A673 (cell line): ENCODE measurements at regions not wholly inside any gene's neighbourhood (a gene's known extent, or its start where the extent isn't known, plus 50 kb on each side); places are given as distances from the start of the nearest gene placed in this dataset.

Experiments
- BruUV-seq: library from RNA; stranded (reverse); fragments of 400-500 nt; replicated peaks from 2 replicates; lab custom pipeline; 2021; lab: Mats Ljungman, UMichigan
- CTCF ChIA-PET: fragments of 300-600 bp; sonication (Branson Sonifier 250); formaldehyde crosslinking; loops from one replicate; lab custom pipeline; 2022; ENCODE audit warnings: antibody characterized with exemption; lab: Charles Lee
- POLR2A ChIA-PET: fragments of 300-600 bp; sonication (Branson Sonifier 250); formaldehyde crosslinking; loops from one replicate; lab custom pipeline; 2022; ENCODE audit warnings: antibody characterized with exemption; ENCODE audit not compliant: low non-redundant PET; lab: Charles Lee
- DNase-seq: peaks from one replicate; pipeline ENCODE4 v3.0.0-alpha.2; 2015; ENCODE audit warnings: low spot score
- H3K27ac ChIP-seq: fragments of 200-600 bp; sonication (generic); 2 replicates; pipeline ENCODE4 v1.5.1; 2016; ENCODE audit warnings: mixed run types, low read depth, mild to moderate bottlenecking, mixed read lengths, antibody characterized with exemption, low read length; ENCODE audit not compliant: poor library complexity, severe bottlenecking
- H3K27me3 ChIP-seq: fragments of 200-600 bp; sonication (generic); replicated peaks from 2 replicates; pipeline ENCODE4 v1.6.1; 2017; ENCODE audit warnings: mixed run types, low read depth, mild to moderate bottlenecking, mixed read lengths, antibody characterized with exemption, low read length; ENCODE audit not compliant: insufficient read depth, poor library complexity
- H3K36me3 ChIP-seq: fragments of 200-600 bp; sonication (generic); 2 replicates; pipeline ENCODE4 v1.6.1; 2016; ENCODE audit warnings: mixed run types, mild to moderate bottlenecking, mixed read lengths, antibody characterized with exemption, low read length; ENCODE audit not compliant: insufficient read depth, poor library complexity, severe bottlenecking
- H3K4me1 ChIP-seq: fragments of 200-600 bp; sonication (generic); 2 replicates; pipeline ENCODE4 v1.6.1; 2017; ENCODE audit warnings: mixed run types, mild to moderate bottlenecking, mixed read lengths, antibody characterized with exemption, low read length; ENCODE audit not compliant: insufficient read depth, poor library complexity, severe bottlenecking
- H3K4me3 ChIP-seq: fragments of 200-600 bp; sonication (generic); 2 replicates; pipeline ENCODE4 v1.5.1; 2016; ENCODE audit warnings: low read depth, mixed run types, mild to moderate bottlenecking, mixed read lengths, low read length; ENCODE audit not compliant: poor library complexity, severe bottlenecking
- H3K9me3 ChIP-seq: fragments of 200-600 bp; sonication (generic); 2 replicates; pipeline ENCODE4 v1.6.1; 2016; ENCODE audit warnings: mixed run types, low read depth, mild to moderate bottlenecking, mixed read lengths, antibody characterized with exemption, low read length; ENCODE audit not compliant: poor library complexity, severe bottlenecking
- EZH2 ChIP-seq: fragments of 200-600 bp; sonication (generic); IDR thresholded peaks from 2 replicates; pipeline ENCODE4 v1.6.1; 2017; ENCODE audit warnings: borderline replicate concordance, low read depth, mild to moderate bottlenecking, mixed read lengths, antibody characterized with exemption, low read length; ENCODE audit not compliant: poor library complexity, severe bottlenecking
- intact Hi-C: fragments of 100-400 bp; cut with micrococcal nuclease; formaldehyde crosslinking; loops from one replicate; pipeline ENCODE4 v1.10.0; 2022; ENCODE audit not compliant: unreplicated experiment
- TF ChIP-seq, protein P1 (sequence below): fragments of 300-800, 200-600 bp; sonication (generic); conservative IDR thresholded peaks from 2 replicates; pipeline ENCODE4 v1.5.1; 2017; ENCODE audit warnings: low read depth, mild to moderate bottlenecking, antibody characterized with exemption, low read length, moderate library complexity, mixed read lengths

DNA sequence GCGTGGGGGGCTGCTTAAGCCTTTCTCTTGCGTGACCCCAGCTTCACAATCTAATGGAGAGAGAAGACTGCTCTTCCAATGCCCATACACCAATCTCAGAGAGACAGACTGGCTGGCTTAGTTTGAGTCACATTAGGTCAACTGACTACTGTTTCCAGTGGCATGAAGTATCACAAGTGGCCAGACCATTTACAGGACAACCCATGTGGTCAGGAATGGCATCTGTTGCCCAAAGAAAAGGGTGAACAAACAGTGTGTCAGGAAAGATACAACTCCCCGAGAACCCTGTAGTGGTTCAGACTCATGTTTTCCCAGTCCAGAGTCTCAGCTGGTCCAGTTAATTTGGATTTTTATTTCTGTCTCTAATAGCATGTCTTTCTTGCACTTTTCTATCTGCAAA is 177.4 kb upstream of the IL12B start:
- Histone ChIP-seq H3K4me1 (no peaks in the 10 kb centered on the region), H3K4me3 (no peak overlapping the region), H3K27me3 (no peaks in the 10 kb centered on the region), H3K36me3 (no peaks in the 10 kb centered on the region), H3K9me3 (no peaks in the 10 kb centered on the region), H3K27ac (no peak overlapping the region)
- POLR2A ChIA-PET, result no interaction called here
- no peak for TF ChIP-seq EZH2
- TF ChIP-seq, protein P1, sequence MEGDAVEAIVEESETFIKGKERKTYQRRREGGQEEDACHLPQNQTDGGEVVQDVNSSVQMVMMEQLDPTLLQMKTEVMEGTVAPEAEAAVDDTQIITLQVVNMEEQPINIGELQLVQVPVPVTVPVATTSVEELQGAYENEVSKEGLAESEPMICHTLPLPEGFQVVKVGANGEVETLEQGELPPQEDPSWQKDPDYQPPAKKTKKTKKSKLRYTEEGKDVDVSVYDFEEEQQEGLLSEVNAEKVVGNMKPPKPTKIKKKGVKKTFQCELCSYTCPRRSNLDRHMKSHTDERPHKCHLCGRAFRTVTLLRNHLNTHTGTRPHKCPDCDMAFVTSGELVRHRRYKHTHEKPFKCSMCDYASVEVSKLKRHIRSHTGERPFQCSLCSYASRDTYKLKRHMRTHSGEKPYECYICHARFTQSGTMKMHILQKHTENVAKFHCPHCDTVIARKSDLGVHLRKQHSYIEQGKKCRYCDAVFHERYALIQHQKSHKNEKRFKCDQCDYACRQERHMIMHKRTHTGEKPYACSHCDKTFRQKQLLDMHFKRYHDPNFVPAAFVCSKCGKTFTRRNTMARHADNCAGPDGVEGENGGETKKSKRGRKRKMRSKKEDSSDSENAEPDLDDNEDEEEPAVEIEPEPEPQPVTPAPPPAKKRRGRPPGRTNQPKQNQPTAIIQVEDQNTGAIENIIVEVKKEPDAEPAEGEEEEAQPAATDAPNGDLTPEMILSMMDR, result no peak
- intact Hi-C loops, result no loop called here
- no TSS peak for BruUV-seq
- DNase-seq, result no peak
- CTCF ChIA-PET, result no interaction called here

DNA sequence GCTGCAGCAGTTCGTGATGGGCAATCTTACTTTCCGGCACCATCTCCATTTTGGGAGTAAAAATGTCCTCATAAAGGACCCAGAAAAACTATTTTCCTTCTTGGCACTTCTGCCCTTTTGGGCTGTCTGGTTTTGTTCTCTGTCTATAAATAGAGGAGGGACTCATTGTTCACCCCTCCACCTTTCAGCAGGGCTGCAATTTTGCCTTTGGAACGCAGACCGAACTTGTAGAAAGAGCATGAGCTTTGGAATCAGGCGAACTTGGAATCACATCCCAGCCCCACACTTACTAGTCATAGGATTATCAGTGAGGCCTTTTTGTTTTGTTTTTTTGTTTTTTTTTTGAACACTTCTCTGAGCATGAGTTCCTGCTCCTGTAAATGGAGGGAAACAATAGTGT is 178.1 kb upstream of the IL12B start:
- POLR2A ChIA-PET, result no interaction called here
- H3K27ac ChIP-seq, result no peak overlapping the region
- DNase-seq, result no peak
- no peak overlapping the region for H3K4me3 ChIP-seq
- no peaks in the 10 kb centered on the region for H3K36me3 ChIP-seq
- H3K4me1 ChIP-seq, result no peaks in the 10 kb centered on the region
- H3K27me3 ChIP-seq, result no peaks in the 10 kb centered on the region
- TF ChIP-seq, protein P1, result no peak
- TF ChIP-seq EZH2, result no peak
- BruUV-seq, result no TSS peak
- CTCF ChIA-PET, result no interaction called here
- H3K9me3 ChIP-seq, result no peaks in the 10 kb centered on the region
- intact Hi-C loops, result no loop called here

DNA sequence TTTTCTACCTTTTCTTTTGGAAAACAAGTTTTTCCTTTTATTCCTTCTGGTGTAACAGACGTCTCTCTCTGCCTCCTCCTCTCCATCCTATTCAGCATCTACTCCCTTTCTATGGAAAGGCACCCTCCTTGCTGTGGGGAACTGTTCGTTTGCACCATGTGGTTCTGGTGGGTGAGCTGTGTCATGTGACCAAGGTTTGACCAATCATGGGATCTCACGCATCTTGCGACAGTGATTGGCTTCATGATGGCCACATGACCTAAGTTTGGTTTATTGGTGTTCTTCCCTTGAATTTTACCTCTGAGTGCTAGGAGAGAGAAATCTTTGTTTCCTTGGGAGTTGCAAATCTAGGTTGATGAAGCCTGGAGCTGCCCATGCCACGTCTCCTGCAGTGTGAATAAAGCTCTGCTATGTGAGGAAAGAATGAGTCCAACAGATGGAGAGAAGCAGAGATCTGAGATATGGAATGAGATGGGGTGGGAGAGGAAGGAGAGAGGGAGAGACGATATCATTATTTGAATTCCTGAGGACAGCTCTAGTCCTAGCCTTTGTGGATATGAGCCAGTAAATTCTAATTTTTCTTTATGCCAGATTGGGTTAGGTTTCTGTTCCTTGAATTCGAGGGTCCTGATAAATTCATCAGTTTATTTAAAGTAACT is 178.8 kb upstream of the IL12B start:
- no peak for DNase-seq
- ChIA-PET CTCF (no interaction called here), POLR2A (no interaction called here)
- intact Hi-C loops, result no loop called here
- no TSS peak for BruUV-seq
- Histone ChIP-seq H3K4me3 (no peak overlapping the region), H3K4me1 (no peaks in the 10 kb centered on the region), H3K9me3 (no peaks in the 10 kb centered on the region), H3K27ac (no peak overlapping the region), H3K27me3 (no peaks in the 10 kb centered on the region), H3K36me3 (no peaks in the 10 kb centered on the region)
- TF ChIP-seq EZH2, result no peak
- TF ChIP-seq, protein P1, result no peak
